HEK293 (cell line): ENCODE measurements at regions not wholly inside any gene's neighbourhood (a gene's known extent, or its start where the extent isn't known, plus 50 kb on each side); places are given as distances from the start of the nearest gene placed in this dataset.

Experiments
- CTCF ChIA-PET: fragments of 350-600 bp; formaldehyde crosslinking; extraction: SDS; loops from one replicate; lab custom pipeline; 2021; ENCODE audit warnings: antibody characterized with exemption; lab: Yijun Ruan, JAX
- POLR2A ChIA-PET: fragments of 300-600 bp; formaldehyde crosslinking; extraction: SDS; loops from one replicate; lab custom pipeline; 2020; ENCODE audit warnings: antibody characterized with exemption, inconsistent platforms; lab: Yijun Ruan, JAX
- H3K27ac ChIP-seq: fragments of 200-500 bp; sonication (Bioruptor generic); 2 replicates; pipeline ENCODE4 v1.5.1; 2014; ENCODE audit warnings: low read depth, low read length, control low read depth, inconsistent platforms; ENCODE audit errors: extremely low read depth
- H3K36me3 ChIP-seq, 2 experiments: fragments of 200-500 bp in 1 of 2; sonication (Bioruptor generic) in 1 of 2; 1 replicate in 1 of 2; 2 replicates in 1 of 2; pipeline ENCODE4 v1.5.1; 2014 to 2017; ENCODE audit warnings: inconsistent platforms in 2 of 2, low read length in 2 of 2; ENCODE audit not compliant: control insufficient read depth in 2 of 2, insufficient read depth in 1 of 2
- H3K4me1 ChIP-seq: fragments of 200-500 bp; sonication (Bioruptor generic); 2 replicates; pipeline ENCODE4 v1.5.1; 2014; ENCODE audit warnings: mild to moderate bottlenecking, low read length, inconsistent platforms; ENCODE audit not compliant: control insufficient read depth, insufficient read depth
- H3K4me3 ChIP-seq: 2 replicates; pipeline ENCODE4 v1.5.1; 2011; ENCODE audit warnings: low read depth, mild to moderate bottlenecking, control low read depth, low read length, moderate library complexity
- H3K9me3 ChIP-seq: fragments of 200-500 bp; sonication (Bioruptor generic); 2 replicates; pipeline ENCODE4 v1.5.1; 2014; ENCODE audit warnings: low read depth, low read length, inconsistent platforms; ENCODE audit not compliant: control insufficient read depth, insufficient read depth
- MEIS1 ChIP-seq: sonication (generic); formaldehyde crosslinking; IDR thresholded peaks from 2 replicates; pipeline ENCODE4 v1.8.1; 2022; ENCODE audit warnings: missing genetic modification reagents, mild to moderate bottlenecking, borderline replicate concordance
- RBAK ChIP-seq: fragments of 450-650 bp; formaldehyde crosslinking; IDR thresholded peaks from 2 replicates; pipeline ENCODE4 v1.5.1; 2016; ENCODE audit warnings: missing biosample characterization, missing genetic modification characterization
- ZBTB1 ChIP-seq: fragments of 450-650 bp; formaldehyde crosslinking; IDR thresholded peaks from 2 replicates; pipeline ENCODE4 v1.5.1; 2016; ENCODE audit warnings: missing biosample characterization, missing genetic modification characterization
- ZBTB44 ChIP-seq: fragments of 450-650 bp; IDR thresholded peaks from 2 replicates; pipeline ENCODE4 v1.5.1; 2018; ENCODE audit warnings: missing biosample characterization, mild to moderate bottlenecking, missing genetic modification characterization
- ZBTB7A ChIP-seq: fragments of 450-650 bp; formaldehyde crosslinking; IDR thresholded peaks from 2 replicates; pipeline ENCODE4 v1.5.1; 2016; ENCODE audit warnings: low read depth, missing biosample characterization, missing genetic modification characterization
- ZFP41 ChIP-seq: fragments of 450-650 bp; formaldehyde crosslinking; IDR thresholded peaks from 2 replicates; pipeline ENCODE4 v1.5.1; 2016; ENCODE audit warnings: missing biosample characterization, missing genetic modification characterization, borderline replicate concordance
- ZNF132 ChIP-seq: fragments of 450-650 bp; formaldehyde crosslinking; IDR thresholded peaks from 2 replicates; pipeline ENCODE4 v1.5.1; 2017; ENCODE audit warnings: missing biosample characterization, missing genetic modification characterization, borderline replicate concordance
- ZNF155 ChIP-seq: fragments of 450-650 bp; formaldehyde crosslinking; IDR thresholded peaks from 2 replicates; pipeline ENCODE4 v1.5.1; 2016; ENCODE audit warnings: missing biosample characterization, missing genetic modification characterization
- ZNF16 ChIP-seq: fragments of 450-650 bp; formaldehyde crosslinking; IDR thresholded peaks from 2 replicates; pipeline ENCODE4 v1.5.1; 2016; ENCODE audit warnings: low read depth, missing biosample characterization, missing genetic modification characterization
- ZNF174 ChIP-seq: fragments of 450-650 bp; formaldehyde crosslinking; IDR thresholded peaks from 2 replicates; pipeline ENCODE4 v1.5.0; 2017; ENCODE audit warnings: missing biosample characterization, mild to moderate bottlenecking, missing genetic modification characterization
- ZNF211 ChIP-seq: fragments of 450-650 bp; formaldehyde crosslinking; IDR thresholded peaks from 2 replicates; pipeline ENCODE4 v1.5.1; 2016; ENCODE audit warnings: low read depth, missing biosample characterization, missing genetic modification characterization
- ZNF221 ChIP-seq: fragments of 450-650 bp; formaldehyde crosslinking; IDR thresholded peaks from 2 replicates; pipeline ENCODE4 v1.5.1; 2017; ENCODE audit warnings: missing biosample characterization, missing genetic modification characterization, borderline replicate concordance
- ZNF350 ChIP-seq: fragments of 450-650 bp; formaldehyde crosslinking; IDR thresholded peaks from 2 replicates; pipeline ENCODE4 v1.5.0; 2017; ENCODE audit warnings: missing biosample characterization, mild to moderate bottlenecking, missing genetic modification characterization
- ZNF518A ChIP-seq: fragments of 450-650 bp; formaldehyde crosslinking; conservative IDR thresholded peaks from 2 replicates; pipeline ENCODE4 v1.5.1; 2016; ENCODE audit warnings: low read depth, missing biosample characterization, missing genetic modification characterization
- ZNF529 ChIP-seq: fragments of 450-650 bp; formaldehyde crosslinking; IDR thresholded peaks from 2 replicates; pipeline ENCODE4 v1.5.1; 2017; ENCODE audit warnings: missing genetic modification characterization, missing biosample characterization; ENCODE audit not compliant: insufficient replicate concordance
- ZNF544 ChIP-seq: fragments of 450-650 bp; formaldehyde crosslinking; IDR thresholded peaks from 2 replicates; pipeline ENCODE4 v1.5.0; 2017; ENCODE audit warnings: missing biosample characterization, missing genetic modification characterization
- ZNF621 ChIP-seq: fragments of 450-650 bp; formaldehyde crosslinking; IDR thresholded peaks from 2 replicates; pipeline ENCODE4 v1.5.1; 2017; ENCODE audit warnings: missing biosample characterization, missing genetic modification characterization
- ZNF792 ChIP-seq: fragments of 450-650 bp; formaldehyde crosslinking; IDR thresholded peaks from 2 replicates; pipeline ENCODE4 v1.5.1; 2016; ENCODE audit warnings: missing biosample characterization, missing genetic modification characterization
- TF ChIP-seq, protein P1 (sequence below): fragments of 450-650 bp; IDR thresholded peaks from 2 replicates; pipeline ENCODE4 v1.5.1; 2018; ENCODE audit warnings: missing biosample characterization, missing genetic modification characterization
- TF ChIP-seq, protein P2 (sequence below): sonication (generic); formaldehyde crosslinking; IDR thresholded peaks from 2 replicates; pipeline ENCODE4 v1.8.1; 2022; ENCODE audit warnings: mild to moderate bottlenecking, moderate library complexity, missing genetic modification reagents
- TF ChIP-seq, protein P3 (sequence below): fragments of 450-650 bp; formaldehyde crosslinking; IDR thresholded peaks from 2 replicates; pipeline ENCODE4 v1.5.1; 2016; ENCODE audit warnings: missing biosample characterization, missing genetic modification characterization

DNA sequence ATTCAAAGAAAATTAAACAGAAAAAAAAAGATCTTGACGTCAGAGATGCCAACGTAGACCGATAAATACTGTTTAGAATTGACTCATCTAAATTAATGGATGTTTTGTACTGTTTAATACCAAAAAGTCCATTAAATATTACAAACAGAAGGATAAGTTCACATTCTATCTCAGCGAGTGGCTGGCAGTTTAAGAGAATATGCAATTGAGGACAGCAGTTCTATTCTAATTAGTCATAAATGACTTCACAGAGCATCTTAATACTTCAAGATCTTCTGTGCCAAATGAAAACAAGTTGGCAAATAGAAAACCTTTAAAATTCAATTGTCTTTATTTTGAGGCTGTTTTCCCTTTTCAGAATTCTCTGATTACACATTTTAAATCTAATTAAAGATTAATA lies 326.6 kb upstream of the NREP start (continued):
- no peak for TF ChIP-seq ZNF518A (tag by site-specific recombination)
- TF ChIP-seq ZBTB1 (tag by site-specific recombination), result no peak
- no peak for TF ChIP-seq ZBTB44
- no peak for TF ChIP-seq ZNF16
- TF ChIP-seq MEIS1, result no peak
- TF ChIP-seq RBAK (tag by site-specific recombination), result no peak
- TF ChIP-seq ZNF544, result no peak

GRCh38 chr5:112077180-112077579 lies 320.2 kb upstream of the NREP start:
- TF ChIP-seq ZNF155 (tag by site-specific recombination), result no peak
- TF ChIP-seq ZNF211, result no peak
- no peak for TF ChIP-seq ZNF350 (tag by site-specific recombination)
- TF ChIP-seq, protein P1, sequence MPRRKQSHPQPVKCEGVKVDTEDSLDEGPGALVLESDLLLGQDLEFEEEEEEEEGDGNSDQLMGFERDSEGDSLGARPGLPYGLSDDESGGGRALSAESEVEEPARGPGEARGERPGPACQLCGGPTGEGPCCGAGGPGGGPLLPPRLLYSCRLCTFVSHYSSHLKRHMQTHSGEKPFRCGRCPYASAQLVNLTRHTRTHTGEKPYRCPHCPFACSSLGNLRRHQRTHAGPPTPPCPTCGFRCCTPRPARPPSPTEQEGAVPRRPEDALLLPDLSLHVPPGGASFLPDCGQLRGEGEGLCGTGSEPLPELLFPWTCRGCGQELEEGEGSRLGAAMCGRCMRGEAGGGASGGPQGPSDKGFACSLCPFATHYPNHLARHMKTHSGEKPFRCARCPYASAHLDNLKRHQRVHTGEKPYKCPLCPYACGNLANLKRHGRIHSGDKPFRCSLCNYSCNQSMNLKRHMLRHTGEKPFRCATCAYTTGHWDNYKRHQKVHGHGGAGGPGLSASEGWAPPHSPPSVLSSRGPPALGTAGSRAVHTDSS (tag by site-specific recombination), result no peak
- TF ChIP-seq ZFP41, result no peak
- TF ChIP-seq ZNF221 (tag by site-specific recombination), result no peak
- TF ChIP-seq, protein P2, sequence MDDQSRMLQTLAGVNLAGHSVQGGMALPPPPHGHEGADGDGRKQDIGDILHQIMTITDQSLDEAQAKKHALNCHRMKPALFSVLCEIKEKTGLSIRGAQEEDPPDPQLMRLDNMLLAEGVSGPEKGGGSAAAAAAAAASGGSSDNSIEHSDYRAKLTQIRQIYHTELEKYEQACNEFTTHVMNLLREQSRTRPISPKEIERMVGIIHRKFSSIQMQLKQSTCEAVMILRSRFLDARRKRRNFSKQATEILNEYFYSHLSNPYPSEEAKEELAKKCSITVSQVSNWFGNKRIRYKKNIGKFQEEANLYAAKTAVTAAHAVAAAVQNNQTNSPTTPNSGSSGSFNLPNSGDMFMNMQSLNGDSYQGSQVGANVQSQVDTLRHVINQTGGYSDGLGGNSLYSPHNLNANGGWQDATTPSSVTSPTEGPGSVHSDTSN, result no peak
- no peak for TF ChIP-seq ZNF792 (tag by site-specific recombination)
- TF ChIP-seq, protein P3, sequence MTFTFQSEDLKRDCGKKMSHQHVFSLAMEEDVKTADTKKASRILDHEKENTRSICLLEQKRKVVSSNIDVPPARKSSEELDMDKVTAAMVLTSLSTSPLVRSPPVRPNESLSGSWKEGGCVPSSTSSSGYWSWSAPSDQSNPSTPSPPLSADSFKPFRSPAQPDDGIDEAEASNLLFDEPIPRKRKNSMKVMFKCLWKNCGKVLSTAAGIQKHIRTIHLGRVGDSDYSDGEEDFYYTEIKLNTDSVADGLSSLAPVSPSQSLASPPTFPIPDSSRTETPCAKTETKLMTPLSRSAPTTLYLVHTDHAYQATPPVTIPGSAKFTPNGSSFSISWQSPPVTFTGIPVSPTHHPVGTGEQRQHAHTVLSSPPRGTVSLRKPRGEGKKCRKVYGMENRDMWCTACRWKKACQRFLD (tag by site-specific recombination), result no peak
- TF ChIP-seq ZBTB7A (tag by site-specific recombination), result no peak
- TF ChIP-seq ZNF621 (tag by site-specific recombination), result no peak
- no peak for TF ChIP-seq ZNF174 (tag by site-specific recombination)
- no peak for TF ChIP-seq ZNF132
- TF ChIP-seq ZNF529 (tag by site-specific recombination), result no peak
- H3K36me3 ChIP-seq, result no peaks in the 10 kb centered on the region
- H3K4me3 ChIP-seq, result no peak overlapping the region
- ChIA-PET POLR2A (no interaction called here), CTCF (interaction anchor here (0.6 kb wide), 1 partner anchor 308 kb away, joined by 3 read pairs; no protein-coding TSS in a partner anchor)
- H3K27ac ChIP-seq, result no peak overlapping the region
- H3K4me1 ChIP-seq, result no peaks in the 10 kb centered on the region
- no peaks in the 10 kb centered on the region for H3K9me3 ChIP-seq
